Activated T-cell treated with anti-CD3 and anti-CD28 coated beads, Interleukin-2, amount 50 U/mL, for 24 hours (primary cell): ENCODE measurements at regions not wholly inside any gene's neighbourhood (a gene's known extent, or its start where the extent isn't known, plus 50 kb on each side); places are given as distances from the start of the nearest gene placed in this dataset.

Experiments
- DNase-seq: peaks from one replicate; pipeline ENCODE4 v3.0.0-alpha.2; 2020
- H3K27ac Mint-ChIP-seq: 2 replicates; pipeline ENCODE4 v1.8.0; 2020; ENCODE audit warnings: mild to moderate bottlenecking, mixed read lengths
- H3K27me3 Mint-ChIP-seq: 2 replicates; pipeline ENCODE4 v1.8.0; 2020; ENCODE audit warnings: mixed read lengths
- H3K36me3 Mint-ChIP-seq: 2 replicates; pipeline ENCODE4 v1.8.0; 2020; ENCODE audit warnings: low read depth, mixed read lengths
- H3K4me1 Mint-ChIP-seq: 2 replicates; pipeline ENCODE4 v1.8.0; 2020; ENCODE audit warnings: low read depth, mixed read lengths
- H3K4me3 Mint-ChIP-seq: 2 replicates; pipeline ENCODE4 v1.8.0; 2020; ENCODE audit warnings: mild to moderate bottlenecking, moderate library complexity, mixed read lengths
- H3K9me3 Mint-ChIP-seq: 2 replicates; pipeline ENCODE4 v1.8.0; 2020; ENCODE audit warnings: mixed read lengths

GRCh38 chr9:87446527-87446926, 51.1 kb upstream of the DAPK1 start:
- Mint-ChIP-seq H3K36me3 (no peaks in the 10 kb centered on the region), H3K4me3 (no peak overlapping the region), H3K4me1 (peaks cover 2% of the 10 kb centered on the region), H3K9me3 (no peaks in the 10 kb centered on the region), H3K27ac (no peak overlapping the region), H3K27me3 (no peaks in the 10 kb centered on the region)
- no peak for DNase-seq

DNA sequence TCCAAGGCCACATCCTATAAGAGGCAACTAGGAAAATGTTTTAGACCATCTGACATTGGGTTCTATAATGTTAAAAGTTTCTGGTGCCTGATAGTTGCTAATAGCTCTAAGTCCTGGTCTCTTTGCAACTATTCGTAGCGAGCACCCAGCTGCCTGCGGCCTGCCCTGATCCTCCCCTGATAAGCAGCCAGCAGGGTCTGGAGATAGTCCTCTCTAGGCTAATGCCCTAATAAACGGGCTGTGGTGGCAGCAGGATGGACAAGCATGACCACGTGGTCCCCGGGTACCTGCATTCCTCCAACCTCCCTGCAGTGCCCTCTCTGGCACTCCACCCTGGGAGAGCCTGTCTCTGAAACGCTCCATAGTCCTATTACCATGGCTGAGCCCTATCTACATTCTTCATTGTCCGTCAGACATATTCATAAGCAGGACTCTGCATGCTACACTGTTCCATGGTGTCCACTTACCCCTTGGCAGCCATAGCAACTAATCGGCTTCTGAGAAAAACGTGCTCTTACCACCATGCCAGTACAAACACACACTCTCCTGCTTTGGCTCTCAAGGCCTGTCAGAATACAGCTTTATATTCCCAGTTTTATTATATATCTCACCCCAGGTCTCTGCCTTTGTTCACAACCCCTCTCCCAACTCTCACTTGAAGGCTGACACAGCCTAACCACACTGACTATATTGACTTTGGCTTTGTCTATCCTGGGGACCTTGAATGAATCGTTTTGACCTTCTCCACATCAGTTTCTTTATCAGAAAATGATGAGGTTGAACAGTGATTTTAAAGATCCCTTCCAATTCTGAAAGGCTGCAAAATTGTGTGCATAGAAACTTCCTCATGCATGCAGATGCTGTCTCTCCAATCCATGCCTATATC, 49.9 kb upstream of the DAPK1 start:
- Mint-ChIP-seq H3K27me3 (no peaks in the 10 kb centered on the region), H3K4me3 (no peak overlapping the region), H3K27ac (no peak overlapping the region), H3K9me3 (no peaks in the 10 kb centered on the region), H3K36me3 (no peaks in the 10 kb centered on the region), H3K4me1 (peaks cover 2% of the 10 kb centered on the region)
- DNase-seq, result no peak
